ENCODE measurements at regions not wholly inside any gene's neighbourhood (a gene's known extent, or its start where the extent isn't known, plus 50 kb on each side); places are given as distances from the start of the nearest gene placed in this dataset.

DNA sequence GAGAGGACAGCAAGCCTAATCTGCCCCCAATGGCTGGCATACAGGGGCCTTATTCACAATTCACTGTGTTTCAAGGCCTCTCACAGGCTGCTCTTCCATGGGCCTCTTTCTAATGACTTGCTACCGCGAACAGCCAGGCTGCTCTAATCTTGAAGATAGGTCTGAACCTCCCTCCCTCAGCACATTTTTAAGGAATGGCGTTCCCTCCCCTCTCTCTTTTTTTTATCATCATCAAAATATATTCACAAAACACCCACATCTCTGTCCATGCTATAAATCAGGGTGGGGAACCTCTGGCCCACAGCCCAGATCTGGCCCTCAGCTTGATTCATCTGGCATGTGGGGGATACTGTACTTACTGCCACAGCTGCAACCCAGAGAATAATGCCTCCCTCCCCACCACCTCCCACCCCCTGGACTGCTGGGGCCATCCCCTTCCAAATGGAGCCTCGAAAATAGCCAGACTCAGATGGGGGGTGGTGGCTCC lies 62.5 kb downstream of the PABIR2 start:
- TF ChIP-seq TAF1 (IDR thresholded peaks at IDR 0.05; ENCODE audit: borderline replicate concordance, insufficient read depth, low read length) (no peak), POLR2AphosphoS5 (IDR thresholded peaks at IDR 0.05; ENCODE audit: low read depth, low read length) (no peak)

Measured in PFSK-1 (cell line).